Left forelimb (tissue), 1 donor: ENCODE measurements at regions not wholly inside any gene's neighbourhood (a gene's known extent, or its start where the extent isn't known, plus 50 kb on each side); places are given as distances from the start of the nearest gene placed in this dataset.

Source experiments
- DNase-seq: peaks from one replicate; pipeline ENCODE4 v3.0.0-alpha.2; 2018; ENCODE audit warnings: low spot score

DNA sequence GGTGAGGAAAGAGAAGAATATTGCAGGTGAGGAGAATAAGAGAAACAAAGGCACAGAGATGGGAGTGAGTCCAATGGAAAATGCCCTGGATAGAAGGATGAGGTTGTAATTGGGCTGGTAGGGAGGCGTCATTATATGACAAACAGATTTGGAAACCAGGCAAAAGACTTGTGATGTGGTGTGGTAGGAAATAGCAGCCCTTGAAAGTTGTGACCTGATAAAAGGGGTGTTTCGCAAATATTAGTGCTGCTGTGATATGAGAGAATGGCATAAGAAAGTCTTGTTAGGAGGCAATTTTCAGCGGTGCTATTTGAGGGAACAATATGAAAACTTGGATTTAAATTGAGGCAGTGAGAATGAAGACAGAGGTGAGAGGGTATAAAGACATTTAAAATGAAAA is 217.5 kb upstream of the ACTBL2 start:
- no peak for DNase-seq

DNA sequence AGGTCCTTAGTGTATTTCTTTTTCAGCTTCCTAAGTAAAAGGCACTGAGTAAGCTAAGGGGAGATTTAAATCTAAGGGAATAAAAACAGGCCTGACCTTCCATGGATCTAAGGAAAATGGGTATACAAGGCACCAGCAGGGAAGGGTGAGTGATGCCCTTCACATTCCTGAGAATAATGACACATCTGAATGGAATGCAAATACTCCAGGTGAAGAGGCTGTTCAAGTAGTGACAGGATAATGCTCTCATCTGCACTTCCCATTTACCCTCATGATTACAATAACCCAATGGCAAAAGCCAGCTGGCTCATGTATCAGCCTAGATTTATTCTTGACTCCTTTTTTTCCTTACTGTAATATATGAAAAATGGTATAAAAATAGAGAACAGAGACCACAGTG is 216.2 kb upstream of the ACTBL2 start:
- no peak for DNase-seq

DNA sequence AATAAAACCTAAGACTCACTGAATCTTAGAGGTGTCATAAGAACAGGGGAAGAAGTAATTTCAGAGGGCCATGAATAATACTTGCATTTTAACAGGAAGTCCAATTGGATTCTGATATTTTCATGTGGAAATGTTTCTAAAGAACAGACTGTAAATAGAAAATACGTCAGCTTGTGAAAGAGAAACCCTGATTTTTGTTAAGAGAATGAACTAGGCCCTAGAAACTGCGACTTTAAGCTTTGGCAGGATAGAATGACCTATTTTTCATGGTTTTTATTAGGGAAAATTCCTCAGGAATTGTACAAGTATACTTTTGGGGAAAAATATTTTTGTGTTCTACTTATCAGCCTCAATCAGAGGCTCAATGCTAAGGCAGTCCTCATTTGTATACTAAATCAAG is 215.5 kb upstream of the ACTBL2 start:
- no peak for DNase-seq

DNA sequence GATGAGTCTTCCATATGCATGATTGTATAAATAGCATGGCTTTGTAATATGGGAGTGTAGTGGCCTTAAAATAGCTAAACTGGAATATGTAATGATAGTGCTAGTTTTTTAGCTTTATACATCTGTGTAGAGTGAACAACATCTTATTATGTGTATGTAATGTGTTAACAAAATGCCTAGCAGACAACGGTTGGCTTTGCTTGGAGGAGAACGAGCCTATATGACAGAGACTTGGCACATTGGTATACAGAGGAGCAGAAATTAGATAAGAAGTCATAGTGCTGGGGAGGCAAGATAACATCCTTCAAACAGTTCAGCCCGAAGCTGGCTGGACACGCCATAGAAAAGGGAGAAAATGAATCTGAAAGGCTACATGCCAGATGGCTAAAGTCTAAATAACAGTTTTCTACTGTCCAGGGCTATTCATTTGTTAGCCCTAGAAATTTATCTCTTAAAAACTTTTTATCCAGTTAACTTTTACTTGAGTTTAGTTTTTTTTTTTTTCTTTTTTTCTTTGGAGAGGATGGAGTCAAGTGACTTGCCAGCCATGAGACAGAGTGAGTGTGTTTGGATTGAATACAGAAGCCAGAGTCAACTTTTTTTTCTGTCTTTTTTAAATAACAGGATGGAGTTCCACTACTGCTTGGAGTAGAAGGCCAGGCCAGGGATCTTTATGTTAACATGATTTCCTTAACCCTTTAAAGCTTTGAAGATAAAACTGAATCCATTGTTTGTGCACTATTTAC is 214.4 kb upstream of the ACTBL2 start:
- DNase-seq = no peak

DNA sequence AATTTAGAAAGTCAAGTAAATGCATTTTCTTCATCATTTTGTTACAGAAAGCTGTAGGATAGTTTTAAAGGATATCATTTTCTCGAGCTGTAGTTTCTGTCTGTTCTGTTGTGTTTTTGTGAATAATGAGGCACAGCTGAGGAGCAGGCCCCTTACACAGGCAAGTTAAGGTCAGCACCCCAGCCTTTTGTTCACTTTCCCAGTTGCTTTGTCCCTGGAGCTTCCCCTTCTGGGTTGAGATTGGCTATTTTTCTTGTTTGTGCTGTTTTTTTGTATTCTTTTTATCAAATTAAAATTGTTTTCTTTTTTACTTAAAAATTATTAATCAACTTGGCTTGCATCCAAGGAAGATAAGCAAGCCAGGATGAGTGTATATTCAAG is 213.8 kb upstream of the ACTBL2 start:
- DNase-seq = no peak

DNA sequence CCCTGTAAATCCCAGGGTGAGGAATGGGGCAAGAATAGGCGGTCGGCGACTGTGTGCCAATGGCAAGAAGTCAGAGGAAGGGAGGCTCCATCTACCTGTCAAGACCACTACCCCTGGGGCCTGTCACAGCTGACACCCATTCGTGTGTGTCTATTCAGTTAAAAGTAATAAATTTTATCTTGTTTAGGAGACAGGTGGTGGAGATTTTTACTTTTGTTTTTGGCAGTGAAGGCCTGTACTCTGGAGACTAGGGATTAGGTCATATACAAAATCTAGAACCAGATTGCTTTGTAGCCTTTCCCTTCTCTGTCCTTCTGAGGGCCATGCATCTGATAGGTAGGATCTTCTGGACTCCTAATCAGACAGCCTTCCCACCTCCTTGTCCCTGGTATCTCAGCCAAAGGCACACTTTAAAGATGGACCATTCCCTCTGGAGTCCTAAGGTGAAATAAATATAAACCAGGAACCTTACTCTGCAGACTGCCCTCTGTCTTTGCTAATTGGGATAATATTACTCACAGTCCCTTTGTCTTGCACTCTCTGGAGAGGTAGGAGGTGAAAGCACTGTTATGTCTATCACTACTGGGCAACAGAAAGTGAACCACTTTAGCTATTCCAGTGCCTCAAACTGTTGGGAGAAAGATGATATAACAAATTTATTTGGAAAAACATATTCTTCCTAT is 213.2 kb upstream of the ACTBL2 start:
- DNase-seq = no peak

DNA sequence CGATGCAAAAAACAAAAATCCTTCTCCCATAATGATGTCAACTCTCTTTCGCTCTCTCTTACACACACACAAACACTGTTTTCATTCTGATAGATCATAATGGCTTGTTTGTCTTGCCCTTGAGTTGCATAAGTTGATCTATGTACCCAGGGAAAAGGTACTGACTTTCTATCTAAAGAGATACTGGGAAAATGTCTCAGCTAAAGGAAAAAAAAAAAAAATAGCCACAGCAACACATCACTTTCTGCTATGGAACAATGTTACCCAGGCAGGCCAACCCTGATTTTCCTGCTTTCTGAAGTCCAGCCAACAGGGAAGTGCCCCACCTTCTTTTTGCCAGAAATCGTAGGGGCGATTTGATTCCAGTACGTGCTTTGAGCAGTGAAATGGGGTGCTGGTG is 212.6 kb upstream of the ACTBL2 start:
- no peak for DNase-seq

DNA sequence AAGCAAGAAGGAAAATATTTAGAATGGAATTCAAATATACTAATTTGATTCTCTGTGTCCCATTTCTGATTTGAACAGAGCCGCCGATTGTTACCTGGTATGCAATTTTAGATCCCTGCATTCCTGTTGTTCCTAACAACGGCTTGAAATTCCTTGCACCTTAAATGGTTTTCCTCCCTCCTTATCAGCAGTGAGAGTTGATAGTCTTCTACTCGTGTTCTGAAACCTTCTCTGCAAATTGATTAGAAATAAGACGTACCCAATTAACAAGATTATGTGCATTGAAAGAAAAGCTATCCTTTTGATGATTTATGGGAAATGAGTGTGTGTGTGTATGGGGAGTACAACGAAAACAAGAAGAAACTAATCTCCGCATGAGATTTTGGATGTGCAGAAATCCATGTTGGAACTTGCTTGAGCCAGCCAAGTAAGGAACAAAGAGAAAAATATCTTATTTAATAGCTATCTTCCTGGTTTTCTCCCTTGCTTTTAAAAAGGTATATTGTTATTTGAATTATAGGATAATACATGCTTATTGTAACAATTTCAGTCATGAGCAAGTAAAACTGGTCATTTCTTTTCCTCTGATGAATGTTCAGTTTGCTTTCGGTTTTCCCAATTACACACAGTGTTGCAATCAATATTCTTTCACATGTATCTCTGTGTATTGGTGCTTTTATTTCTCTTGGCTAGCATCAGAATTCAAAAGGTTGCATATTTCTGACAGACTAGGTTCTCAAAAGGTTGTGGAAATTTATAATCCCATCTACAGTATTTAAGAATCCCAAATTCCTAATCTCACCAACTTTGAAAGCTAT is 211.1 kb upstream of the ACTBL2 start:
- DNase-seq = no peak

DNA sequence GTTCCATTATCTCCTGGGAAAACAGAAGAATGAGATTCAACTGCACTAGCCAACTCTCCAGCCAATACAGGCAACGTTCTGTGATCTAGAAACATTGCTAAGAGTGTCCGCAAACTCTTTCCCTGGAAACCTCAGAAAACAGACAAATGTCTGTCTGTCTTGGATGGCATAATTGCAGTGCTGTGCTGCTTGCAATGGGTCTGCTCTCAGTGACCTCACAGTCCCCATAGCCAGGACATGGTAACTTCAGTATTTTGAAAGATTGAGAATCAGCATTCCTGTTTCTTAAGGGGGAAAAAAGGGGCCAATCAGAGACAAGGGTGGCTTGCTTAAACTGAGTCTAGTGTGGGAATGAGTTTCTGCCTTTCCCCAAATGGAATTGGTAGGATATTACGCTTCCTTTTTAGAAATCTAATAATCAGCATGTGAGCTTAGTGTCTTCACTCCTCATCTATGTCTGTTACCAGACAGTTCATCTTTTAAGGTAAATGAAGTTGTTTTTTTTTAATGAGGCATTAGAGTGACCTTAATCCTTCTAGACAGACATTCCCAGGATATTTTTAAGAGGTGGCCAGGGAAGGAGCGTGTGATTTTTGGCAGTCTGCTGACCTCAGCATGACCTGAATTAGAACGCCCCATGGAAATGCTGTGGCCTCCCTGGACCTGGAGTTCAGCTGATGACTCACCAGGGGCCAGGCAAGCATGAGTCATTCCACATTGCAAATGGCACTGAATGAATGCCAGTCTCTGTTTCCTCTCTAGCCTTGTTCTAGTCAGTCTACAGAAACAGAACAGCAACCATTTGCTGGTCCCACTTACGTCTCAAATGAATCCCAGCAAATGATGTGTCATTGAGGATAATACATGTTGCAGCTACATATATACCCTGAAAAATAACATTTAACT is 210.2 kb upstream of the ACTBL2 start:
- DNase-seq = no peak

DNA sequence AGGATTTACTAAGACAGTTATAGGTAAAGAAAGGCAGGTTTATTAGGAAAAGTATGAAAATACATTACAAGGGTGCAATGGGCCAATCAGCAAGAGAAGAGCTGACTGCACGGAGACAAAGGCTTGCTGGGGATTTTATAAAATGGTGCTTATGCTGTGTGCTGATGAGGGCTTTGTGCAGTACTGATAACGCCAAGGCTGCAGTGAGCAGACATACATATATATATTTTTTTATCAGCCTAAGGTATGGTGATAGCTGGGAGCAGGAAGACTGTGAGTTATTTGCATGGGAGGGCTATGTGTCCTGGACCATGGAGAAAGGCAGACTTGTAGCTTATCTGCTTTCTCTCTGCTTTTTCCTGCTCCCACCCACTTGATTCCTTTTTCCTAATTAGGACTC is 208.1 kb upstream of the ACTBL2 start:
- DNase-seq = no peak

DNA sequence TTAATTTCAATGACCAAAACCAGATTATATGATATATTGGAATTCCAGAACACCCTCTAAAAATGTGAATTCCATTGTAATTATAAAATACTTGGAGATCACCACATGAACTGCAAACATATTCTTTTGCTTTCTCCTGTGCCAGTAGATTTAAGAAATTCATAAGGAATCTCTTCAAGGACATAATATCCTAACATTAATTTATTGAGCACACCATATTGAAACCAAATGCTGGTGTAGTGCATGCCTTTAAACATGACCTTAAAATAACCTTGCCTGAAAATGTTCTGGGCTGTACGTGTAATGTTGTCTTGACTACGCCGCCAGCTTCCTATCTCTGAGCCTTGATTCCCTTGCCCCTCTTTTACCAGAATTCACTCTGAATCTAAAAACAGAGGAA is 205.0 kb upstream of the ACTBL2 start:
- no peak for DNase-seq

DNA sequence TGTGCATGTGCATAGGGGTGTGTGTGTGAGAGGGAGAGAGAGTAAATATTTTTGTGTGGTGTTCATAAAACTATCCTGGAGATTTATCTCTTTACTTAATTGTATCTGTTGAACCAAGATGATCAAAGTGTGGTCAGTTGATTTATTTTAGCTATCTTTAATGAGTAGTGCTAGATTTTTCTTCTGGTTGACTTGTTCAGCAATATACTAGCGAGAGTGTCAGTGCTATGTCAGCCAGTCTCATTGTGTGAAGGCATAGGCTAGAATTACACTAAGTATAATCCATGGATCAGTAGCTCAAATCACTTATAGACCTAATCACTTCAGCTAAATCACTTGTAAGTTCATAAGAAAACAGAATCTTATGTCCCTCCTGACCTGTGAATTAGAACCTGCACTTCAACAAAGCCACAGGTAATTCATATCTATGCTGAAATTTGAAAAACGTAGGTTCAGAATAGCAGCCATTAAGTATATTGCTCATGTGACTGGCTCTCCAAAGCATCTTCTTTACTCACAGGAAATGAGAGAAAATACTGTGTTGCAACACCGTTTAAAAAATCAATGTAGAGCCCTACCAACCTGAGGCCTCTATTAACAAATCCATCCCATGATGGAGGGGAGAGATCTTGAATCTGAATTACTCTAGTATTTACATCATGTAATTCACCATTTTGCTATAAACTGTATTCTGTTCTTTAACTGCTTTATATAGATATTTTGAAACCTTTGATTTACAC is 203.1 kb upstream of the ACTBL2 start:
- no peak for DNase-seq

DNA sequence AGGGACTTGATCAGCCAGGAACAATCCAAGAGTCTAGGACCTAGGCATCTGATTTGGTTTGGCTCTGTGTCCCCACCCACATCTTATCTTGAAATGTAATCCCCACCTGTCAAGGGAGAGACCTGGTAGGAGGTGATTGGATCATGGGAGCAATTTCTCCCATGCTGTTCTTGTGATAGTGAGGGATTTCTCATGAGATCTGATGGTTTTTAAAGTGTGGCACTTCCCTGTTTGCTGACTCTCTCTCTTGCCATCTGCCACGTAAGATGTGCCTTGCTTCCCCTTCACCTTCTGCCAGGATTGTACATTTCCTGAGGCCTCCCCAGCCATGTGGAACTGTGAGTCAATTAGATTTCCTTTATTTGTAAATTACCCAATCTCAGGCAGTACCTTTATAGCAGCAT is 201.7 kb upstream of the ACTBL2 start:
- no peak for DNase-seq

DNA sequence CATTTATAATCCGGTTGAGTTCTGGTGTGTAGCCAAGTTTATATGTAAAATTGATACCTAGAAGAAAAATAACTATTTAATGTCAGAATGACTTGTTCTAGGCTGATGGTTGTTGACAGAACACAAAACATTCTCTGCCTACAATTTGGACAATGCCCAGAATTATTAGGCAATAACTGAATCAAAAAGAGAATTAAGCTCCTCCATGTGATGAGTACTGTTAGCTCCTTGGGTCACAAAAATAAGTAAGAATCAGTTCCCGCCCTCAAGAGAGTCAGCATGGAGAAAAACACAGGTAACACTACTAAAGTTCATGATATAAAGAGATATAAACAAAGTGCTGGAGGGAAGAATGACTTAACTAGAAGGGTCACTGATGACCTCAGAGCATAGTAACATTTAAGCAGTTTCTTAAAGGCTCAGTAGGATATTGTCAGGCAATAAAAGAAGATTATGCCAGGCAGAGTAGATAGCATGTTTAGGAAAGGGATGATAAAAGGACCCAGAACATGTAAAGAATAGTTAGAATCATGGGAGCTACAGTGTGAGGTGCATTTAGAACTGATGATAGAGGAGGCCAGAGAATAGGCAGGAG is 200.5 kb upstream of the ACTBL2 start:
- DNase-seq = no peak

DNA sequence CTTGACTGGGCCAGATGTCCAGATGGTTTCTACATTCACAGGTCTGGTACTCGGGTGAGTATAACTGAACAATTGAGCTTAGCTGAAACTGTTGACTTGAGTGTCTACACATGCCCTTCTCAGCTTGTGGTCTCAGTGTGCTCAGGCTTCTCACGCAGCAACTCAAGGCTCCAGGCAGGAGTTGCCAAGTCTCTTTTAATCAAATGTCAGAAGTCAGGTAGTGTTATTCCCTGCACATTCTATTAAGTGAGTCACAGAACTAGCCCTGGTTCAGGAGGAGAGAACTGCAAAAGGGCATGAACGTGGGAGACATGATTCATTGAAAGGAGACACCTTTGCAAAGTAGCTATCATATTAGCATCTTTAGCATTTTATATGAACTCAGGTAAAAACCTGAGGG is 199.3 kb upstream of the ACTBL2 start:
- no peak for DNase-seq

DNA sequence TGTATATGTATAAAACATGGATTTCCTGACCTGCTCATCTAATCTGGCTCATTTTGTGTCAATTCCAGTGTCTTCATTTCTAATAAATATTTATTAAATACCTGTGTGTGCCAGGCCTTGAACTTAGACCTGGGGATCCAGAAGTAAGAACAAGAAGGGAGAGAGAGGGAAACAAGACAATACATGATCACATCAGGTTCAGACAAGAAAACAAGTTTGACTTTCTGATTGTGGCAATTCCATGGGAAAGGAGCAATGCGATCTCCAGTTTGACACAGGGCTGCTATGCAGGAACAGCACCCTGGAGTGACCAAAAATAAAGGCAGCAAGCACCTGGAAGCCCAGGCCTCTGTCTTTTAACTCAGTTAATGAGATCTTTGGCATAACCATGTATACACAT is 198.1 kb upstream of the ACTBL2 start:
- no peak for DNase-seq

DNA sequence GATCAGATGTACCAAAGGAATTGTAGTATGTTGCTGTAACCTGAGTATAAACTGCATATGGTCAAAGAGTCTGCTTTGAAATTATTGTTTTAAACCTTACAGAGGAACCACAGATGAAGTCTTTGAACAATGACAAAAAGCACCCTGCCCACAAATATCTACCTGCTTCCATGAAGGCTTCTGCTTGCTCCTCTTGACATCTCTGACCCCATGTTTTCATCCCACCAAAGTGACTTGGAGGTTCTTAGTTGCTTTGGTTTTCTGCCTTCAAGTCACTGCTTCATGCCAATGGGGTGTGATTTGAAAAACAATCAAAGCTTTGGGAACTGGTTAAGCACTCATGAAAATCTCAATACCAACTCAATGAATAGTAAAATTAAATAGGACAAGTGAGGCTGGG is 194.6 kb upstream of the ACTBL2 start:
- DNase-seq = no peak

DNA sequence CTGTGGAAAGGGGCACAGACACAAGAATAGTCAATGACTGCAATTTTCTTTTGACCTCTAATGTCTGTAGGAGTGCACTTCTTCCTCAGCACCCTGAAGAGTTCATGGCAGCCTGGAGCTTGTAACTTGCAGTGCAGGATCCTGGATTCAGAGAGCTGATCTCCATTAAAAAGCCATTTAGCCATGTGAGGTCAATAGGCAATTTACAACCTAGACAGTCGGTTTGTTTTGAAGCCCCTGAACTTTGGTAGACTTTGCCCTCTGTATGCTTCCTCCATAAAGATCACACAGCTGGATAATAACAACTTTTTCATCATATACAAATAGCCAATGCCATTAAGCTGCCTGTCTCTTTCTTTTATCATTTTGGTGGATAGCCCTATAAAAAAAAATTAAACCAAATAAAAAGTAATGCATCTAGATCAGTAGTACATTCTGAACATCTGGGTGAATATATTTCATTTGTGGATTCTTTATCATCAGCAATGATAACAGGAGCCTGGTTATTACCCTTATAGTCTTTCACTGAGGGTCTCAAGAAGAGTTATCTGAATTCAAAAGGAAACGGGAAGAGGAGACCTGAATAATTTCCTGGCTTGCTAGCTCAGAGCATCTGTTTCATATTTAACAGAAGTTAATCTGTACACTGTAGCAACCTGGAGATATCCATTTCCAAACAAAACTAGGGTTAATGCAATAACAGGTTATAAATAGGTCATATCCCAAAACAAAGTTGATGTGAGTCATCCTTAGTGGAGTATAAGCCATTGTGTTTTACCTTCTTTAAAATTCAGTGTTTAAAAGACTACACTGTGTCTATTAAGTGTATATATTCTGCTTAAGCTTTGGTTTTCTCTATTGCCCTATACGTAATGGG is 193.8 kb upstream of the ACTBL2 start:
- DNase-seq = no peak

DNA sequence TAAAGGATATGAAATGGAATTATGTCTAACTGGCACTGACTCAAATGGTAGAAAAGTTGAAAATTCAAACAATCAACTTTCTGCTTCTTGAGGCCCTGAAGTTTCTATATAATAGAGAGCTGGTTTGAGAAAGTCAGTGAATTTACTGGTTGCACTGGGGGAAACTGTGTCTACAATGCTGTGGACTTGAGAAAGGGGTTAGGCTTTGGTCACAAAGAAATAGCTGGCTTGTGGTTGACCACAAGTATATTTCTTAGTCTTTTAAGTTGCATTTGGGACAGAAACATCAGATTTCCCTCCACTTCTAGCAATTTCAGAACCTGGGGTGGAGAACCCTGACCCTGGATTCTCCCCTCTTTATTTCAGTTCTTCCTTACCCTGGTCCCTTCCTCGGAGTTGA is 192.6 kb upstream of the ACTBL2 start:
- no peak for DNase-seq

DNA sequence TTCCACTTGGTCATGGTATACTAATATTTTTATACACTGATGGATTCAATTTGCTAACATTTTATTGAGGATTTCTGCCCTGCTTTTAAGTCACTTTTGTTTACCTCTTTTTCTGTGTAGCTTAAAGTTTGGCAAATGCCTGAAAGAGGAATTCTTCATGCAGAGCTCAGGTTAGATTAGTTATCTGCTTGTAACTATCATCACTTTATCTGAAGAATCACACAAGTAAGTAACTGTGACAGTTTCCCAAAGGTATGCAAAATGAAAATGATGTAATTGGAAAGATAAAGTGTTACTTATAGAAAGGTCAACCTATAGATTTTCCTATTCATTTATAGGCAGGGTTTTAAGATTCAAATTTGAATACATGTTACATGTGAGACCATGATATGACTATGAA is 188.8 kb upstream of the ACTBL2 start:
- DNase-seq = no peak
